ENCODE measurements at regions not wholly inside any gene's neighbourhood (a gene's known extent, or its start where the extent isn't known, plus 50 kb on each side); places are given as distances from the start of the nearest gene placed in this dataset.

DNA sequence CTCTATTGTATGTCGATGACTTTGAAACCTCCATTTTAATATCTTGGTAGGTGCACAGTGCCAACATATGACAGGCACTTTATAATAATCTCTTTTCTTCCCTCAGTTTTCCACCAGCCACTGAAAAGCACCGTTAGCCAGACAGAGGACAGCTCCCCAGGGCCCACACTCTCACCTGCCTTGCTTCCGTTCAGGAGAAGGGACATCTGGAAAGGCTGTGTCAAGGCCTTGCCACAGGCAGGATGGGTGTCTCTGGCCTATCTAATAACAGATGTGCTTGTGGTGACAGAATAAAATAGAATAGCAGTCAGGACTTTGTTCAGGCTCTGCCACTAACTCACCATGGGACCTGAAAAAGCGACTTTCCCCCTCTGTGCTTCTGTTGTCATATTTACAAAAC, 75.5 kb upstream of the CCDC167 start:
- TF ChIP-seq, protein P1, sequence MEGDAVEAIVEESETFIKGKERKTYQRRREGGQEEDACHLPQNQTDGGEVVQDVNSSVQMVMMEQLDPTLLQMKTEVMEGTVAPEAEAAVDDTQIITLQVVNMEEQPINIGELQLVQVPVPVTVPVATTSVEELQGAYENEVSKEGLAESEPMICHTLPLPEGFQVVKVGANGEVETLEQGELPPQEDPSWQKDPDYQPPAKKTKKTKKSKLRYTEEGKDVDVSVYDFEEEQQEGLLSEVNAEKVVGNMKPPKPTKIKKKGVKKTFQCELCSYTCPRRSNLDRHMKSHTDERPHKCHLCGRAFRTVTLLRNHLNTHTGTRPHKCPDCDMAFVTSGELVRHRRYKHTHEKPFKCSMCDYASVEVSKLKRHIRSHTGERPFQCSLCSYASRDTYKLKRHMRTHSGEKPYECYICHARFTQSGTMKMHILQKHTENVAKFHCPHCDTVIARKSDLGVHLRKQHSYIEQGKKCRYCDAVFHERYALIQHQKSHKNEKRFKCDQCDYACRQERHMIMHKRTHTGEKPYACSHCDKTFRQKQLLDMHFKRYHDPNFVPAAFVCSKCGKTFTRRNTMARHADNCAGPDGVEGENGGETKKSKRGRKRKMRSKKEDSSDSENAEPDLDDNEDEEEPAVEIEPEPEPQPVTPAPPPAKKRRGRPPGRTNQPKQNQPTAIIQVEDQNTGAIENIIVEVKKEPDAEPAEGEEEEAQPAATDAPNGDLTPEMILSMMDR (IDR thresholded peaks at IDR 0.05 in 4 of 5, conservative IDR thresholded peaks at IDR 0.05 in 1 of 5): no peak
- no peak for TF ChIP-seq POLR2A (IDR thresholded peaks at IDR 0.05)

Data from gastrocnemius medialis (tissue), 4 donors.